T-helper 9 cell (primary cell): ENCODE measurements at regions not wholly inside any gene's neighbourhood (a gene's known extent, or its start where the extent isn't known, plus 50 kb on each side); places are given as distances from the start of the nearest gene placed in this dataset.
"Not testable (repeated sequence)": the region's sequence is repeated elsewhere in the genome, so short reads cannot be mapped to it uniquely, and the experiment has no call there.

ENCODE experiments used
- DNase-seq: peaks from one replicate; pipeline ENCODE4 v3.0.0-alpha.2; 2020

DNA sequence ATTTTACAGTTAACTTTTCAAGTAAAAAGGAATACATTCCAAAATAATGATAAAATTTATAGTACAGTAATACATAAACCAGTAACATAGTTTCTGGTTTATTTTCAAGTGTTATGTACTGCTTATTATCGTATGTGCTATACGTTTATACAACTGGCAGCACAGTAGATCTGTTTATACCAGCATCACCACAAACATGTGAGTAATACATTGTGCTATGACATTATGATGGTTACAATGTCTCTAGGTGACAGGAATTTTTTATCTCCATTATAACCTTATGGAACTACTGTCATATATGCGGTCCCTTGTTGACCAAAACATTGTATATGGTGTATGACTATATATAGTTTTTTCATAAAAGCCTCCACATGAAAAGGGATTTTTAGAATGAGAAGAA is 256.9 kb downstream of the ANKRD50 start:
- no peak for DNase-seq

DNA sequence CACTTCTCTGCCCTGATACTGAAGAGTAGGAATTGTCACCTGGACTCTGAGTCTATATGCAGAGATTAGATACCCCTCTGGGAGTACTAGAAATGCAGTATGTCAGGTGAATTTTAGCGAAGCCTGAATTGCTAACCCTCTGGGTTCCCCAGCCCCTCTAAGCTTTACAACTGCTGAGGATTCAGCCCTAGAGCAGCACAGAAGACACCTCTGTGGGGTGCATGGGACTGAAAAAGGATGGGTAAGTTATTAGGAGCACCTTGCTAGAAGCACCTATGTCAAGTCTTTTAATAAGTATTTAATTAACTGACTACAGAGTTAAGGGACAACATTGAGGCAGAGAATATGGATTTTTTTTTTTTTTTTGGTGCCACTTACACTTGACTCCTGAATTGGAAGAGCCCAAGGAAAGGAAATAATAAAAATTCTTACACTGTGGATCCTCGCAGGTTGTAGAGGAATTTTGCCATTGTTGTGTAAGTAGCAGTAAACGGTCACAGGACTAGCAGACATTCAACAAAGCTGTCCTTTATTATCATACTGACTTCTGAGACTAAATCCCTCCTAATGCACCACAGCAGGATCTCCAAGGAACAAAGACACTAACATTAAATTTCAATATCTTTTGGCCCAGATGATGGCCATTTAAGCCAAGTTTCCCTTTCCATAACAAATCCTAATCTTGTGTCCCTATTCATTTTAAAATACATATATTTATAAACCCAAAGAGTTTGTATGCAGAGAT is 253.2 kb downstream of the ANKRD50 start:
- DNase-seq = no peak

DNA sequence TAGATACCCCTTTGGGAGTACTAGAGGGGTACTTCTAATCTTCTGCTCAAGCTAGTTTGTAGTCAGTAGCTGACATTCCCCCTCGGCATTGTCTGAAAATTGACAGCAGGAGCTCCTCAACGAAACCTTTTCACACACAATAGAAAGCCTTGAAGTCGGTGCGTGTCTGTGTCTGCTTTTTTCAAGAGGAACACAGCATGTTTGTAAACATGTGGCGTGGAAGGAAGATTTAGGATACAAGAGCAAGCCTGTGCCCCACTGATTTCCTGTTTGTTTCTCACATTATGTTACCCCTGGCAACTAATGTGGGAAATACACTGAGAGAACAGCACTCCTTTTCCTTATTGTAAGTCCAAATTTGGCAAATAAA is 252.6 kb downstream of the ANKRD50 start:
- DNase-seq = no peak

DNA sequence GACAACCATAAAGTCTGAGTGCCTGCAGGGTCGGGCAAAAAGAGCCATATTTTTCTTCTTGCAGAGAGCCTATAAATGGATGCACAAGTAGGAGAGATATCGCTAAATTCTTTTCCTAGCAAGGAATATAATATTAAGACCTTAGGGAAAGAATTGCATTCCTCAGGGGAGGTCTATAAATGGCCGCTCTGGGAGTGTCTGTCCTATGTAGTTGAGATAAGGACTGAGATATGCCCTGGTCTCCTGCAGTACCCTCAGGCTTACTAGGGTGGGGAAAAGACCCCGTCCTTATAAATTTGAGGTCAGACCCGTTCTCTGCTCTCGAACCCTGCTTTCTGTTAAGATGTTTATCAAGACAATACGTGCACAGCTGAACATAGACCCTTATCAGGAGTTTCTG is 250.9 kb downstream of the ANKRD50 start:
- not testable (repeated sequence) for DNase-seq

DNA sequence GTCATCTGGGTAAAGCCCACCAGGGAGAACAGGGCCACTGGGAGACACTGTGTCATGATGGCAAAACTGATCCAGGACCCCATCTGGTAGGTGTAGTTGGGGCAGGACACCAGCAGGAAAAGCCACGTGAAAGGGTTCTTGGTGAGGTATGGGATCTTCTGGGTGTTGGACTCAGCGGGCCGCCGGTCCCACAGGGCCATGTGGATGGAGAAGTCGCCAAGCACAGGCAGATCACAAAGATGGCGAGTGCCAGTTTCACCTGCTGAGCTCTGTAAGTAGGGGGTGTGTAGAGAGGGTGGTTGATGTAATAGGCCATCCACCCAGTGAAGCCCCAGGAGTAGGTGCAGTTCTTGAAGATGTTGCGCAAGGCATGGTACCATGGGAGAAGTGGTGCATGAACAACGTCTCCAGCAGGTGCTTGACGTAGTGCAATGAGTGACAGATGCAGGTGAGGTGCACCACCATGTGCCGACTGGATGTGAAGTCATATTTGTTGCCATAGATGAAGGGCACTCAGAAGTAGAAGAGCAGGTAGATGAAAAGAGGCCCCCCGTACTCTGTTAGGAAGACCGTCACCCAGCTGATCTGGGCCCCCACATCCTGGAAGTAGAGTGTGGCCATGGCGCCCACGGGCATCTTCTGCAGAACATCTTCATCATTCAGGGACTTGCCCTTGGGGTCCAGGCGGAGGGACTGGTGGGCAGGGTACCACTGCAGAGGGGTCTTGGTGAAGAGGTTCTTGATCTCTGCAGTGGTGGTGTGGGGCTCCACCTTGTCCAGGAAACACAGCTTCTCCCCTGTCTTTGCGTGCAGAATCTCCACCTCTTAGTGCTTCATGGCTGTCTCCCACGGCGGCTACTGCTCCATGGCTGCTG is 249.3 kb downstream of the ANKRD50 start:
- no peak for DNase-seq

DNA sequence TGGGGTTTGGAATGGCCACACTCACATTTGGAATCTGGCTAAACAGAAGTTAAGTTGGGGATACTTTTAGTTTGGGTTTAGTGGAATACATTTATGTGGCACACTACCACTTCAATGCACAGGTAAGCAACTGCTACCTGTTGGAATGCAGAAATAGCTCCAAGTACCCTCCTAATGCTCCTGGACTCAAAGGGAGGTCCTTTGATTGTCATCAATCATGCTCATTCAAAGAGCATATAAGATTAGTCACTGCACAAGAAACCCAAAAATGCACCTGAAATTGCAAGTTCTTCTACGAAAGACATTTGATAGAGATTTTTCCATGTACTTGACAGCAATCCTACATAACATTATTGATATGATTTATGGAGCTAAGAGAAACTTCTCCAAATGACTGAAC is 247.7 kb downstream of the ANKRD50 start:
- DNase-seq = no peak

- no peak for DNase-seq
Observed at GRCh38 chr4:124468360-124468759, 244.2 kb downstream of the ANKRD50 start.

GRCh38 chr4:124469981-124470380 is 242.6 kb downstream of the ANKRD50 start:
- DNase-seq = no peak

GRCh38 chr4:124478470-124478869 is 234.1 kb downstream of the ANKRD50 start:
- no peak for DNase-seq

- DNase-seq = no peak
Observed at GRCh38 chr4:124480061-124480460, 232.5 kb downstream of the ANKRD50 start.

- DNase-seq = no peak
Observed at GRCh38 chr4:124481123-124481522, 231.4 kb downstream of the ANKRD50 start.

DNA sequence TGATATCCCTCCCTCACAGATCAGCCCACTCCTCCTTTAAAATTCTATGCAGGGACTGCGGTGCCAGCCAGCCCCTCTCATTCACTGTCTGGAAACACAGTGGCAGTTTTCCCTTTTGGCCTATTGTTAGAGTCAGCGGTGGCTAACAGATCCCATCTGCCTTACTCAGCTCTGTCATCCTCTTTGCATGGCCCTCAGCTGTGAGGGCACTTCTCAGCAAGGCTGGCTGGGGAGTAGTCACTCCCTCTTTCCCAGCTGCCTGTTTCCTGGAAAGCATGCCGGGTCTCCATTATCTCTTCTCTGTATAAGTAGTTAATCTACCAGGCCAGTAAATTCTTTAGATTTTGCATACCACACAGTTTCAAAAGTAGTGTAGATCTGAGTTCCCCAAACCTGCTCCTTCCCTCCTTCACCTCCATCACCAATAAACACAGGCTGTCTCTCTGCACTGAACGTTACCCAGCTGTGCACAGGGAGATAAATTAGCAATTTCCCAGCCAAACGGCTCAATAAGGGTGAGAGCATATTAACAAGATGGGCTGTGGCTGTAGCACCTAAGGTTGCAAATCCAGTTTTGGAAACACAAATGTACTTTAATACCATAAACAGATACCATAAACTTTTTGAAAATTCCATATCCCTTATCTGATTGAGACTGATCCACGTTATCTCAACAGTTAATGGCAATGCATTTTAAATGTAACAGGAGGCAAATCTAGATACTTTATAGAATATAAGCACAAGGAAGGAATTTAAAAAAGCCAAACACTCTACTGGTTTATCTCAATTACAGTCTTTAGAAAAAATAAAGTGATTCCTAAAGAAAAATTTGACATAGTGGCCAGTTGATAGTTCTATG is 229.3 kb downstream of the ANKRD50 start:
- no peak for DNase-seq

DNA sequence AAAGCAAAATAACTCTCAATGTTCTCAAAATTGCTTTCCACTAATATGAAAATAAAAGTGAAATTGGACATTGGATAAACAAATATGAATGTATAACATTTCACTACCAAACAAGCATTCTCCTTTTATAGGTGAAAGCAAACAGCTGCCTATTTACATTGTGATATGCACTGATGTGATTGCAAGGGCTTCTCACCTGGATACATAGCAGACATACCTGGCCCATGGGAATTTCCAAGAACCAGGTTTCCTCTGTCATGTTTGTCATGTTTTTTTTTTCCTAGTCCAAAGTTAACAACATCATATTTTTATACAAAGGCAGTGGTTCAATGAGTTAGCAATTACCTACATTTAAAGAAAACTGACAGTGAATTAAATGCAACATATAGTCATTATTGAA is 228.5 kb downstream of the ANKRD50 start:
- DNase-seq = no peak

GRCh38 chr4:124484940-124485339 is 227.6 kb downstream of the ANKRD50 start:
- no peak for DNase-seq

DNA sequence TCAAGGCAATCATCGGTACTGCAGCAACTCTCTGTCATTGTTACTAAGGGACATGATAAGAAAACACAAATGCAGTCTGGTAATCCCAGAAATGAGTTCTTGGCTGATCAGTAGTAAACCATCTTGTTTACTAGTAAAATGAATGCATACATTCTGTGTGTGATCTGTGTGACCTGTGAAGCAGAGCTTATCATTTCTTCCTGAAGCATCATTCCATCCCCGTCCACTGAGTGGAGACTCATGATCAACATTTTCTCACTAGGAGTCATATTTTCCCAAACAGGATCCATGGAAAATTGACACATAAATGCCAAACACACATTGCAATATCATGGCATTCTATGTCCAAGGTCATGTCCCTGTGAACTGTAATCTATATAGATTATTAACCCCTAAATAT is 226.1 kb downstream of the ANKRD50 start:
- DNase-seq = no peak

GRCh38 chr4:124487651-124488050 is 224.9 kb downstream of the ANKRD50 start:
- no peak for DNase-seq

DNA sequence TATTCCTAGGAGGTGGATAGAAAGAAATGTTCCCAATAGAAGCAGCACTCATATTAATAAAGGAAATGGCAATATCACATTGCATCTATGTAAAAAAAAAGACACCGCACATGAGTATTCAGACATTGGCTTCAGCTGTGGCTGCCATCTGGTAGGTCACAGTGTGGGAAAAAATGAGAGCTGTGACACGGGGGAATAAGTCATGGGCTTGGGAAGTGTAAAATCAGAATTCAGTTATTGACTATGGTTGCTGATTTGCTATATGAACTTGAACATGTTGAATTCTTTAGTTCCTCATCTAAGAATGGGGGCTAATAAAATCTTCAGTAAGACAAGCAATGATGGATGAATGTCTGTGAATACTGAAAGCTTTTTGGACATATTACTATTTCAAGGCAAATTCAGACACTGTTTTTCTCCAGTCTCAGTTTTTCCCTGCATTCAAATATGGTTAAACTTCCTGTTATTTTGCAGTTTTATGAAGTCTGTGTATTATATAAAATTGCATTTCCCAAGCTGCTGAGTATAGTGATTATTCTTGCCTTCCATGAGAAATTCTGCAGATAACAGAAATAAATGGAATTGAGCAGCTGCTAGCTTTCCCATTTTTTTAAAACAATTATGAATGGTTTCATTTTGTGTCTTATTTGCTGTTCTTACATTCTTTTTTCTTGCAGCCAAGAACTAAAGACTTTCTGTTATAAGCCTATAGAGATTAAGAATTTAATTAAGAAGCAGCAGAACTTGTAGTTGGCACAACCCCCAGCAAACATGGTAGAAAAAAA is 221.0 kb downstream of the ANKRD50 start:
- DNase-seq = no peak

GRCh38 chr4:124499261-124499660 is 213.3 kb downstream of the ANKRD50 start:
- DNase-seq = no peak

DNA sequence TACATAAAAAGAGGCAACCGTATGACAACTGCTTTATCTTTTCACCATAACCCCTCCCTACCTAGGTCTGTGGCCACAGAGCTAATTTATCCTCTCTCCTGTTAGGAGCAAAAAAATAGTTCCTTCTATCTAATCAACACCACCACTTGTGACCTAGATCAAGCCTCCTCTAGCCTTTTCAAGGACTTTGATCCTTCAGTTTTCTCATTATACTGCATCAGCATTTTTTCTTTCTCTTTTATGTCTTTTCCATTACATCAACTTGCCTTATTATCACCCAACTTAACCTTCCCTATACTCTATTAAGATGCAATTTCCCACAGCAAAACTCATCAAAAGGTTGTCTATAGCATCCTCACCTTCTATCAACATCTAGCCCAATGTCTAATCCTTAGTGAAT is 211.0 kb downstream of the ANKRD50 start:
- DNase-seq = no peak

GRCh38 chr4:124504431-124504830 is 208.1 kb downstream of the ANKRD50 start:
- no peak for DNase-seq

DNA sequence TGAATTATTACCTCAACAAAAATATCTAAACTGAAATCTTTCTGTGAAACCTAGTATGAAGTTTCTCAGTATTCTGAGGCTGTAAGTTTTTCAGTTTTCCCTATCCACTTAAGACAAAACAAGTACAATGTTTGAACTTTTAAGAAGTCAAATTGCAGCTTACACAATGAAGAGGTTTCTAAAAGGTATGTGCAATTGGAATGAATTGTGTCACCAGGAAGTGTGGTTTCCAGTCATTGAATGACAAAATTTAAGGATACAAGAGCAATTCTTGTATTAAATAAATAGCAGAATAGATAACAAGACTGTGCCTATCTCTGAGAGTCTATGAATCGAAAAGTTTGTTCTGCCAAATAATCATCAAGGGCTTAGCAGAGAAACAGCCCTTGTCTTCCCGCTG is 207.3 kb downstream of the ANKRD50 start:
- no peak for DNase-seq

- DNase-seq = no peak
Observed at GRCh38 chr4:124509151-124509550, 203.4 kb downstream of the ANKRD50 start.
